Epithelial cell of proximal tubule (primary cell): ENCODE measurements at regions not wholly inside any gene's neighbourhood (a gene's known extent, or its start where the extent isn't known, plus 50 kb on each side); places are given as distances from the start of the nearest gene placed in this dataset.

Source experiments
- DNase-seq: peaks from one replicate; pipeline ENCODE4 v3.0.0-alpha.2; 2011; ENCODE audit warnings: low read depth
- H3K4me3 ChIP-seq: 2 replicates; pipeline ENCODE4 v1.5.1; 2011; ENCODE audit warnings: low read depth, mild to moderate bottlenecking, low read length
- TF ChIP-seq, protein P1 (sequence below): conservative IDR thresholded peaks from 2 replicates; pipeline ENCODE4 v1.5.1; 2012; ENCODE audit warnings: low read depth, mild to moderate bottlenecking, low read length

GRCh38 chr14:82757776-82758175 is 1224.1 kb upstream of the SEL1L start:
- TF ChIP-seq, protein P1, sequence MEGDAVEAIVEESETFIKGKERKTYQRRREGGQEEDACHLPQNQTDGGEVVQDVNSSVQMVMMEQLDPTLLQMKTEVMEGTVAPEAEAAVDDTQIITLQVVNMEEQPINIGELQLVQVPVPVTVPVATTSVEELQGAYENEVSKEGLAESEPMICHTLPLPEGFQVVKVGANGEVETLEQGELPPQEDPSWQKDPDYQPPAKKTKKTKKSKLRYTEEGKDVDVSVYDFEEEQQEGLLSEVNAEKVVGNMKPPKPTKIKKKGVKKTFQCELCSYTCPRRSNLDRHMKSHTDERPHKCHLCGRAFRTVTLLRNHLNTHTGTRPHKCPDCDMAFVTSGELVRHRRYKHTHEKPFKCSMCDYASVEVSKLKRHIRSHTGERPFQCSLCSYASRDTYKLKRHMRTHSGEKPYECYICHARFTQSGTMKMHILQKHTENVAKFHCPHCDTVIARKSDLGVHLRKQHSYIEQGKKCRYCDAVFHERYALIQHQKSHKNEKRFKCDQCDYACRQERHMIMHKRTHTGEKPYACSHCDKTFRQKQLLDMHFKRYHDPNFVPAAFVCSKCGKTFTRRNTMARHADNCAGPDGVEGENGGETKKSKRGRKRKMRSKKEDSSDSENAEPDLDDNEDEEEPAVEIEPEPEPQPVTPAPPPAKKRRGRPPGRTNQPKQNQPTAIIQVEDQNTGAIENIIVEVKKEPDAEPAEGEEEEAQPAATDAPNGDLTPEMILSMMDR, result no peak
- DNase-seq, result no peak
- H3K4me3 ChIP-seq, result no peak overlapping the region

- DNase-seq, result no peak
- TF ChIP-seq, protein P1, result no peak
- no peak overlapping the region for H3K4me3 ChIP-seq
These were observed 1226.0 kb upstream of the SEL1L start for GRCh38 chr14:82759656-82760055.

DNA sequence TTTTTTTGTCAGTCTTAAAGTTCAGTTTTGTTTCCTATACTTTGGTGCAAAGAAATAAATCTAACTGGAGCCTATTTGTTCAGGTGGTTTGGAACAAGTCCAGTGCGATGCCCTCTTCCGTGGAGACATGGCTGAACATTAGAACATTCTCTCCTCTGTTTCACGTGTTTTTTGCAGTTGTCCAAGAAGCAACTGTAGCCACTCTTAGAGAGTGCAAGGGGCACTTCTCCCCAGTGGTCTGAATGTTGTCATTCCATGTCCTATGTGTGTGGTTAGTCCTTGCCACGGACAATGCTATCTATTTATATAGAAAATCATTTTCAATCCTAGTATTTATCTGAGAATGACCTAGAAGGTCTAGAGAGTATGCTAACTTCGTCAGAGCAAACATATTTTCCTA is 1232.5 kb upstream of the SEL1L start:
- no peak for DNase-seq
- no peak overlapping the region for H3K4me3 ChIP-seq
- TF ChIP-seq, protein P1, result no peak

DNA sequence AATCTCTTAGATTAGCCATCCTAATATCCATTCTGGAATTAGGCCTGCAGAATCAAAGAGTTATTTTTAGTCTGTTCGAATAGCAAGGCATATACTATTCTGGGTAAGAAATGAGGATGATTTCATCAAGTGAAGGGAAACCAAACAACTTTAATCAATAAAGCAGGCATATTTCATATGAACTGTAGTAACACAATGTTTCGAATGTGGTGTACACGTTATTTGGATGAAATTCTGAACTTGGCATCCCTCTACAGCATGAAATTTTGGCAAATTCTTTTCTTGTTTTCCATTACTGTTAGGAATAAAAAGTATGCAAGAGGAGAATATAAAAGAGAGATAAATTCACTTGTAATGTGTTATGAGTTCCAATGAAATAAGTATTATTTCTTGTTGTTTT is 1233.3 kb upstream of the SEL1L start:
- H3K4me3 ChIP-seq, result no peak overlapping the region
- TF ChIP-seq, protein P1, result no peak
- DNase-seq, result no peak

DNA sequence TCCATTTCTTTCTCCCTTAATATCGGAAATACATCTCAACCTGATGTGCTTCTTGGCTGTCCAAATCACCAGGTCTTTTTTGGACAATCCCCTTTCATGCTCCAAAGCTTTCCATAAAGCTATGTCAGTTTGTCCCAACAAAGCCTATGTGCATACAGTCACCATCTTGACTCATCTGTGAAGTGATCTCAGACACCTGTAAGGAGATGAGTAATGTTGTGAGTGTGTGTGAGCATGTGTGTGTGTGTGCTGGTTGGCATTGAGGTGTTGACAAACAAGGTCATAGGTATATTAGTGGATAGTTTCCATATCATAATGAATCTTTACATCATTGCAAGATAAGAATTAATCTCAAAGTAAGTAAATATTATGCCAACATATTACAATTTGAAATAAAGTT is 1243.3 kb upstream of the SEL1L start:
- H3K4me3 ChIP-seq, result no peak overlapping the region
- no peak for DNase-seq
- TF ChIP-seq, protein P1, result no peak

DNA sequence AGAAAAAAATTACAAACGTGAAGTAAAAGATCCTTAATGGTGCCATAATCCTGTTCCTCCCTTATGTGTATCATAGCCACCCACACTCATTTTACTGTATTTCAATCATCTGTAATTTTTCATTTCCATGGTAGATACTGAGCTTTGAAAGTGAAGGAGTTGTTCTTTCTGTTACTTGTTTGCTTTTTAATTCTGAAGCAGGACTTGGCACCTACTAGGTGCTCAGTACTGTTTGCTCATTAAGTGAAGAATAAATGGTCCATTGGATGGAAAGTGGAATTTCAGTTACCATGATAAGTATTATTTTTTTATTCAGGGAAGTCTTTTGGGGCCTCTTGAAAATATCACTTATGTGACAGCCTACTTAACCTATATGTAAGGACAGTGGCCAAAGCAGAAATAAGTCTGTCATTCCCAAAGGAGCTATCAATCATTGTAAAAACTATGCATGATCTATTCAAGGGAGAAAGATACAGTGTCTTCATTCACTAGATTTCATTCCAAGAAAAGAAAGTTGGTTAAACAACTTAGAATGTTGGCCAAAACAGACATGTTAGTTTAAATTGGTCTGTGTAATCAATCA is 1244.4 kb upstream of the SEL1L start:
- TF ChIP-seq, protein P1, result no peak
- no peak for DNase-seq
- H3K4me3 ChIP-seq, result no peak overlapping the region

DNA sequence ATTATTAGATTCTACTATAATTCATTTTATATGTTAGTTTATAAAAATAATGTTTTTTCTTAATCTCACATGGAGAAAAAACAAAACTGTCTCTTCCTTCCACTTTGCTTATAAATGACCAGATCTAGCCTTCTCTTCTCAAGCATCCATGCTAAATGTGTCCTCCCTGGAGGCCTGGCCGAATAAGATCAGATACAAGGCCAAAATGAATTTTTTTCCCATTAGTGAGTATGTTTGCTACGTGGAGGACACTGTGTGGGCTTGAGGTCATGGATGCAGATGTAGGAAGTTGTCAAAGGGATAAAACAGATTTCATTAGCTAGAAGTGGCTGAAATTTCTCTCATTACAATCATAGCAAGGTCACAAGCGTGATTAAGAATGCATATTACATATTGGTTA is 1244.9 kb upstream of the SEL1L start:
- DNase-seq, result no peak
- H3K4me3 ChIP-seq, result no peak overlapping the region
- TF ChIP-seq, protein P1, result no peak
